ENCODE measurements at regions not wholly inside any gene's neighbourhood (a gene's known extent, or its start where the extent isn't known, plus 50 kb on each side); places are given as distances from the start of the nearest gene placed in this dataset.
"Not testable (repeated sequence)": the region's sequence is repeated elsewhere in the genome, so short reads cannot be mapped to it uniquely, and the experiment has no call there.

DNA sequence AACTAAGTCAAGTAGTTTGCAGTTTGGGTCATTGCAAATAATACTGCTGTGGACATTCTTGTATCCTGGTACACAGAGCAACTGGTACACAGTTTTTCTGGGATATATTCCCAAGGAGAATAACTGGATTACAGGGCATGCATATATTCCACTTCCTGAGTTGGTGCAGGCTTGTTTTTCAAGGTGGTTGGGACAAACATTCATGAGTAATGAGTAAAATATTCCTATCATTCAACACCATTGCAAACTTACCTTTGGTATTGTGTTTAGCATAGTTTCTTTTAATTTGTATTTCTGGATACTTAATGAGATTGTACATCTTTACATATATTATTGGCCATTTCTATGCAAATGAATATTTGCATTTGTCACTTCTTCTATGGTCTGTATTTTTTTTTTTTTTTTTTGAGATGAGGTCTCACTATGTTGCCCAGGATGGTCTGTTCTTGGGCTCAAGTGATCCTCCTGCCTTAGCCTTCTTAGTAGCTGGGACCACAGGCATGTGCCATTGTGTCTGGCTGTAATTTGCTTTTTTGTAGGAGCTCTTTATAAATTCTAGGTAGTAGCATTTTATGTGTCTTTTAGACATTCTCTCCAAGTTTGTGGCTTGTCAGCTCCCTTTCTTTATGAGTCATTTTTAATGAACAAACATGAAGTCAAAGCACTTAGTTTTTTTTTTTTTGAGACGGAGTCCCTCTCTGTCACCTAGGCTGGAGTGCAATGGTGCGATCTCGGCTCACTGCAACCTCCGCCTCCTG lies 158.7 kb downstream of the SOX4 start:
- ChIA-PET CTCF (interaction anchor here (0.5 to 0.7 kb wide), 2 partner anchors 118 to 165 kb away, joined by 4 to 5 read pairs; no protein-coding TSS in a partner anchor), POLR2A (ENCODE audit: low non-redundant PET) (no interaction called here)
- no peak overlapping the region for H3K27ac ChIP-seq
- TF ChIP-seq, protein P1, sequence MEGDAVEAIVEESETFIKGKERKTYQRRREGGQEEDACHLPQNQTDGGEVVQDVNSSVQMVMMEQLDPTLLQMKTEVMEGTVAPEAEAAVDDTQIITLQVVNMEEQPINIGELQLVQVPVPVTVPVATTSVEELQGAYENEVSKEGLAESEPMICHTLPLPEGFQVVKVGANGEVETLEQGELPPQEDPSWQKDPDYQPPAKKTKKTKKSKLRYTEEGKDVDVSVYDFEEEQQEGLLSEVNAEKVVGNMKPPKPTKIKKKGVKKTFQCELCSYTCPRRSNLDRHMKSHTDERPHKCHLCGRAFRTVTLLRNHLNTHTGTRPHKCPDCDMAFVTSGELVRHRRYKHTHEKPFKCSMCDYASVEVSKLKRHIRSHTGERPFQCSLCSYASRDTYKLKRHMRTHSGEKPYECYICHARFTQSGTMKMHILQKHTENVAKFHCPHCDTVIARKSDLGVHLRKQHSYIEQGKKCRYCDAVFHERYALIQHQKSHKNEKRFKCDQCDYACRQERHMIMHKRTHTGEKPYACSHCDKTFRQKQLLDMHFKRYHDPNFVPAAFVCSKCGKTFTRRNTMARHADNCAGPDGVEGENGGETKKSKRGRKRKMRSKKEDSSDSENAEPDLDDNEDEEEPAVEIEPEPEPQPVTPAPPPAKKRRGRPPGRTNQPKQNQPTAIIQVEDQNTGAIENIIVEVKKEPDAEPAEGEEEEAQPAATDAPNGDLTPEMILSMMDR (conservative IDR thresholded peaks at IDR 0.05; ENCODE audit: low read depth): no peak
- peak; percentile 33 for DNase-seq (ENCODE audit: low spot score)

DNA sequence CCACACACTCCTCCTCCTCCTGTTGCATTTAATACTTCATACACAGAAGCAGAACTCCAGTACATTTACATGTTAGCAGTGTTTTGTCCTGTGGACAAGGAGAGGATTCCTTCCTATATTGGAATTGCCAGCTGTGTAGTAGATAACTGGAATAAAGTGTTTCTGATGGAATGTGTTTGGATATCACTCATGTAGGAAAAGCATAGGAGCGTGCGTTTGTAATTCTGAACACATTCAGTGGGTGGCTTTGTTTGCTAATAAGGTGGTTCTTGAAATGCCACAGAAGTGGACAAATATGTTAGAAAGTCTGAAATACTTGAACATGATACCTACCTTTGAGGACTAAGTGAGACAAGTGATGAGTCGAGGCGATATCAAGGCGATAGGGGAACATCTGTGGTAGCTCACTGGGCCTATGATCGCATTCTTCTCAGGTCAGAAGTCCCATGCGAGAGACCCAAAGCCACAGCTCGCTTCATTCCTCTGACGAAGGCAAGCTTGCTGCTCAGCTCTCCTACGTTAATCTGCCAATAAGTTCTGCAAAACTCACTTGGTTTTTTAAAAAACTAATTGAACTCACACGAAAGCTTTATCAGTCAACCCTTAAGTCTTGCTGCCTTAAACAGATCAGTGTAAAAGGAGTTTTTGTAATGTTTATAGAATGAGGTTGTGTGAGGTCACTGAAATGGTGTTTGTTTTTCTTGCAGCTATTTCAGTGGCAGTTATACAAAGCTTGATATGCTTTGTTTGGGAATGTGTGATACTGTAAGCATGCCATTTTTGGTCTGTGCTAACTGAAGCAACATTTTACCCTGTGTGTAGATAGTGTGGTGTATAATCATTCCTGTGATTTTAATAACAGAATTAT lies 159.9 kb downstream of the SOX4 start:
- no peak for DNase-seq (ENCODE audit: low spot score)
- H3K27ac ChIP-seq: no peak overlapping the region
- ChIA-PET CTCF (no interaction called here), POLR2A (ENCODE audit: low non-redundant PET) (no interaction called here)
- TF ChIP-seq, protein P1 (conservative IDR thresholded peaks at IDR 0.05; ENCODE audit: low read depth): no peak

DNA sequence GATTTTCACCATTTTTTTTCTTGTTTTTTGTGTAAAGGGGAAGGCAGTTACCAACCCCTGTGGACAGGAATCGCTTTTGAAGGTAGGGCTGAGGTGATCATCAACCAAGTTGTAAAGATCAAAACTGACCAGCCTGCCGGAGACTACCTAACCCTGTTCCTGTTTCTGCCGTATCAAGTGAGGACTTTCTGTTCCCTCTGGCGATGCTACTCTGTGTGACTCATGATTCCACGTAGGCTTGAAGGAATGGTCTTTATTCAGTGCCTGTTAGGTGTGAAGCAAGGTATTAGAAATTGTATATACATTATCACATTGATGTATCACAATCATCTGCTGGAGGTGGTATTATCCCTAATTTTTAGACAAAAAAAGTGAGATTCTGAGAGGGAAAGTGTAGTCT lies 161.3 kb downstream of the SOX4 start:
- CTCF ChIA-PET: interaction anchor here (0.6 kb wide), 1 partner anchor 11 kb away, joined by 3 read pairs; no protein-coding TSS in a partner anchor
- TF ChIP-seq, protein P1 (conservative IDR thresholded peaks at IDR 0.05; ENCODE audit: low read depth): no peak
- H3K27ac ChIP-seq: peak overlapping the region; percentile 28; the same call in 1 of the 2 replicates
- POLR2A ChIA-PET (ENCODE audit: low non-redundant PET): no interaction called here
- DNase-seq (ENCODE audit: low spot score): peak; percentile 86

GRCh38 chr6:21756487-21756886 lies 162.9 kb downstream of the SOX4 start:
- TF ChIP-seq, protein P1 (conservative IDR thresholded peaks at IDR 0.05; ENCODE audit: low read depth): no peak
- ChIA-PET CTCF (interaction anchor here (0.5 kb wide), 1 partner anchor 1053 kb away, joined by 5 read pairs; no protein-coding TSS in a partner anchor), POLR2A (ENCODE audit: low non-redundant PET) (no interaction called here)
- no peak for DNase-seq (ENCODE audit: low spot score)
- H3K27ac ChIP-seq: no peak overlapping the region

- CTCF ChIA-PET; H3K27ac ChIP-seq; DNase-seq (ENCODE audit: low spot score); POLR2A ChIA-PET (ENCODE audit: low non-redundant PET): not testable (repeated sequence)
These were observed 163.8 kb downstream of the SOX4 start for GRCh38 chr6:21757392-21757791.

DNA sequence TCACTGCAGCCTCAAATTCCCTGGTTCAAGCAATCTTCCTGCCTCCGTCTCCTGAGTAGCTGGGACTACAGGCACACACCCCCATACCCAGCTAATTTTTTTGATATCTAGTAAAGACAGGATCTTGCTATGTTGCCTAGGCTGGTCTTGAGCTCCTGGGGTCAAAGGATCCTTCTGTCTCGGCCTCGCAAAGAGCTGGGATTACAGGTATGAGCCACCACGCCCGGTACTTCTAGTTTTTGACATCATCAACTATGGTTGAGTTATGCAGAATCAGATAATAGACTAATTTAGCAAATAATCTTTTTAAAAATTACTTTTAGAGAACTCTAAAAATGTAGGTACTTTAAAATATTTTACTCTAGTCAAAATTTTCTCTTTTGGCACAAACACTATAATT lies 166.2 kb downstream of the SOX4 start:
- POLR2A ChIA-PET (ENCODE audit: low non-redundant PET): no interaction called here
- TF ChIP-seq, protein P1 (conservative IDR thresholded peaks at IDR 0.05; ENCODE audit: low read depth): no peak
- CTCF ChIA-PET: no interaction called here
- no peak for DNase-seq (ENCODE audit: low spot score)
- no peak overlapping the region for H3K27ac ChIP-seq

DNA sequence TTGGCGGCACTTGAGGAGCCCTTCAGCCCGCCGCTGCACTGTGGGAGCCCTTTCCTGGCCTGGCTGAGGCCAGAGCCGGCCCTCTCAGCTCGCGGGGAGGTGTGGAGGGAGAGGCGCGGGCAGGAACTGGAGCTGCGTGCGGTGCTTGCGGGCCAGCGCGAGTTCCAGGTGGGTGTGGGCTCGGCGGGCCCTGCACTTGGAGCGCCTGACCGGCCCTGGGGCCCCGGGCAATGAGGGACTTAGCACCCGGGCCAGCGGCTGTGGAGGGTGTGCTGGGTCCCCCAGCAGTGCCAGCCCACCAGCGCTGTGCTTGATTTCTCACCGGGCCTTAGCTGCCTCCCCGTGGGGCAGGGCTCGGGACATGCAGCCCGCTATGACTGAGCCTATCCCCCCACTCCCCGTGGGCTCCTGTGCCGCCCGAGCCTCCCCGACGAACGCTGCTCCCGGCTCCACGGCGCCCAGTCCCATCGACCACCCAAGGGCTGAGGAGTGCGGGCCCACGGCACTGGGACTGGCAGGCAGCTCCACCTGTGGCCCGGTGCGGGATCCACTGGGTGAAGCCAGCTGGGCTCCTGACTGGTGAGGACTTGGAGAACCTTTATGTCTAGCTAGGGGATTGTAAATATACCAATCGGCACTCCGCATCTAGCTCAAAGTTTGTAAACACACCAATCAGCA lies 167.6 kb downstream of the SOX4 start:
- DNase-seq (ENCODE audit: low spot score); POLR2A ChIA-PET (ENCODE audit: low non-redundant PET); H3K27ac ChIP-seq: not testable (repeated sequence)
- CTCF ChIA-PET: interaction anchor here (0.6 kb wide), 2 partner anchors 8 to 927 kb away, joined by 3 to 4 read pairs; no protein-coding TSS in a partner anchor

Data from RWPE1 (cell line).